ENCODE measurements at regions not wholly inside any gene's neighbourhood (a gene's known extent, or its start where the extent isn't known, plus 50 kb on each side); places are given as distances from the start of the nearest gene placed in this dataset.

DNA sequence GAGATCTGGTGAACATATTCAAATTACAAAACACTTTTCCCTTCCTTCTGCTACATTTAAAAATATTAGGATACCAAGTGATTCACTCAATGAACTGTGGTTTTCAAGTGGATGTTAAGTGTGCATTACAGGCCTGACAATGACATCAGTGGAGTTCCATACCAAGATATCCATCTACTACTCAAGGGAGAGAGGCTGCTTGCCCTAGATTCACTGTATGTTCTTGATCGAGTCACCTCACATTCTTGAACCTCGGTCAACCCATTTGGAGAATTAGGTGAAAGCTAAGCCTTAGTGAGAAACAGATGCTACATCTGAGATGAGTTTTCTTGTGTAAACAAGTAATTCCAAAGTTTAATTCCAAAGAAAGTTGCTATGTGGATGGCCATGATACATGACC is 142.2 kb downstream of the FGF10 start:
- no peak for TF ChIP-seq CTCF (IDR thresholded peaks at IDR 0.05)
- no peak for TF ChIP-seq POLR2AphosphoS5 (IDR thresholded peaks at IDR 0.05)
- TF ChIP-seq POLR2A (IDR thresholded peaks at IDR 0.05): no peak

Measured in stomach (tissue), 4 donors.